PC-3 (cell line): ENCODE measurements at regions not wholly inside any gene's neighbourhood (a gene's known extent, or its start where the extent isn't known, plus 50 kb on each side); places are given as distances from the start of the nearest gene placed in this dataset.

Source experiments
- ATAC-seq: fragments of 200-7000 bp; cut with Tn5 transposase; 2 replicates; pipeline ENCODE4 v1.9.1; 2020; ENCODE audit warnings: mild to moderate bottlenecking, moderate library complexity
- BruUV-seq: library from RNA; stranded (reverse); fragments of 400-500 nt; replicated peaks from 2 replicates; lab custom pipeline; 2021; lab: Mats Ljungman, UMichigan
- CTCF ChIA-PET: fragments of 300-600 bp; sonication (Branson Sonifier 250); formaldehyde crosslinking; loops from one replicate; lab custom pipeline; 2022; ENCODE audit warnings: antibody characterized with exemption; lab: Charles Lee
- POLR2A ChIA-PET: fragments of 300-600 bp; sonication (Branson Sonifier 250); formaldehyde crosslinking; loops from one replicate; lab custom pipeline; 2022; ENCODE audit warnings: antibody characterized with exemption; ENCODE audit not compliant: unreplicated experiment; lab: Charles Lee
- DNase-seq: peaks from one replicate; pipeline ENCODE4 v3.0.0-alpha.2; 2015
- H2AFZ ChIP-seq: fragments of 300-600 bp; sonication (generic); 2 replicates; pipeline ENCODE4 v1.6.0; 2016; ENCODE audit warnings: antibody characterized with exemption, low read length
- H3F3A ChIP-seq: fragments of 300-600 bp; sonication (generic); one replicate; pipeline ENCODE4 v1.6.0; 2017; ENCODE audit warnings: antibody characterized with exemption, low read length, control low read depth, mild to moderate bottlenecking; ENCODE audit not compliant: unreplicated experiment
- H3K27ac ChIP-seq: fragments of 300-600 bp; sonication (generic); 2 replicates; pipeline ENCODE4 v1.5.1; 2016; ENCODE audit warnings: mild to moderate bottlenecking, low read length
- H3K27me3 ChIP-seq: fragments of 300-600 bp; sonication (generic); 2 replicates; pipeline ENCODE4 v1.6.1; 2016; ENCODE audit warnings: low read length, mixed read lengths
- H3K36me3 ChIP-seq: fragments of 300-600 bp; sonication (generic); 2 replicates; pipeline ENCODE4 v1.6.1; 2016; ENCODE audit warnings: low read depth, mixed run types, low read length, mixed read lengths
- H3K4me1 ChIP-seq: fragments of 300-600 bp; sonication (generic); 2 replicates; pipeline ENCODE4 v1.5.1; 2016; ENCODE audit warnings: low read length; ENCODE audit not compliant: insufficient read depth
- H3K4me2 ChIP-seq: fragments of 300-600 bp; sonication (generic); 2 replicates; pipeline ENCODE4 v1.6.0; 2016; ENCODE audit warnings: low read length
- H3K4me3 ChIP-seq: fragments of 300-600 bp; sonication (generic); 2 replicates; pipeline ENCODE4 v1.5.1; 2016; ENCODE audit warnings: mild to moderate bottlenecking, low read length, mixed read lengths
- H3K79me2 ChIP-seq: fragments of 300-600 bp; sonication (generic); 2 replicates; pipeline ENCODE4 v1.6.1; 2017; ENCODE audit warnings: low read length, mixed read lengths
- H3K9ac ChIP-seq: fragments of 300-600 bp; sonication (generic); 2 replicates; pipeline ENCODE4 v1.6.0; 2016; ENCODE audit warnings: mild to moderate bottlenecking, low read length
- H3K9me2 ChIP-seq: fragments of 300-600 bp; sonication (generic); replicated peaks from 2 replicates; pipeline ENCODE4 v1.6.1; 2016; ENCODE audit warnings: mixed run types, low read length, mixed read lengths
- H3K9me3 ChIP-seq: fragments of 300-600 bp; sonication (generic); 2 replicates; pipeline ENCODE4 v1.6.1; 2016; ENCODE audit warnings: low read length, mixed read lengths
- H4K20me1 ChIP-seq: fragments of 300-600 bp; sonication (generic); 2 replicates; pipeline ENCODE4 v1.6.1; 2016; ENCODE audit warnings: low read length, mixed read lengths
- CTCF ChIP-seq: fragments of 300-600 bp; sonication (generic); conservative IDR thresholded peaks from 2 replicates; pipeline ENCODE4 v1.5.1; 2017; ENCODE audit warnings: antibody characterized with exemption, low read depth, mild to moderate bottlenecking, low read length
- EZH2 ChIP-seq: fragments of 300-600 bp; sonication (generic); IDR thresholded peaks from one replicate; pipeline ENCODE4 v1.6.1; 2017; ENCODE audit warnings: antibody characterized with exemption, mild to moderate bottlenecking, low read length; ENCODE audit not compliant: unreplicated experiment
- EZH2phosphoT487 ChIP-seq: fragments of 300-600 bp; sonication (generic); IDR thresholded peaks from 2 replicates; pipeline ENCODE4 v1.6.1; 2018; ENCODE audit warnings: mild to moderate bottlenecking, antibody characterized with exemption, low read length, borderline replicate concordance
- intact Hi-C: fragments of 100-400 bp; cut with micrococcal nuclease; formaldehyde crosslinking; loops from 2 replicates; pipeline ENCODE4 v1.9.0; 2023

- CTCF ChIA-PET: no interaction called here
- no peaks in the 10 kb centered on the region for H3K36me3 ChIP-seq
- no TSS peak for BruUV-seq
- no peak overlapping the region for H2AFZ ChIP-seq
- H3K9me2 ChIP-seq: no peaks in the 10 kb centered on the region
- H4K20me1 ChIP-seq: no peaks in the 10 kb centered on the region
- H3K9me3 ChIP-seq: no peaks in the 10 kb centered on the region
- DNase-seq (no peak), ATAC-seq (no peak)
- TF ChIP-seq EZH2phosphoT487 (no peak), CTCF (no peak), EZH2 (no peak)
- no peaks in the 10 kb centered on the region for H3K4me1 ChIP-seq
- no peaks in the 10 kb centered on the region for H3K27me3 ChIP-seq
- intact Hi-C loops: no loop called here
- H3K4me3 ChIP-seq: no peak overlapping the region
- no peak overlapping the region for H3K9ac ChIP-seq
- no peaks in the 10 kb centered on the region for H3F3A ChIP-seq
- no peaks in the 10 kb centered on the region for H3K79me2 ChIP-seq
- POLR2A ChIA-PET: no interaction called here
- H3K27ac ChIP-seq: no peak overlapping the region
- no peak overlapping the region for H3K4me2 ChIP-seq
Measured at GRCh38 chr6:139904158-139904533, 529.7 kb upstream of the CITED2 start.

- Histone ChIP-seq H3K9me2 (no peaks in the 10 kb centered on the region), H3K27ac (no peak overlapping the region), H3K4me1 (no peaks in the 10 kb centered on the region), H3K9me3 (no peaks in the 10 kb centered on the region), H3K9ac (no peak overlapping the region), H4K20me1 (no peaks in the 10 kb centered on the region), H3K4me2 (no peak overlapping the region), H3F3A (no peaks in the 10 kb centered on the region), H3K4me3 (no peak overlapping the region), H3K27me3 (no peaks in the 10 kb centered on the region), H3K36me3 (no peaks in the 10 kb centered on the region), H3K79me2 (no peaks in the 10 kb centered on the region), H2AFZ (no peak overlapping the region)
- CTCF ChIA-PET: no interaction called here
- no TSS peak for BruUV-seq
- TF ChIP-seq CTCF: no peak
- TF ChIP-seq EZH2: no peak
- TF ChIP-seq EZH2phosphoT487: no peak
- ATAC-seq (no peak), DNase-seq (no peak)
- POLR2A ChIA-PET: no interaction called here
- intact Hi-C loops: no loop called here
Measured at GRCh38 chr6:139903411-139904157, 529.1 kb upstream of the CITED2 start.

GRCh38 chr6:139895205-139895793 lies 520.9 kb upstream of the CITED2 start:
- POLR2A ChIA-PET: no interaction called here
- no TSS peak for BruUV-seq

More at GRCh38 chr6:139895205-139895793, 520.9 kb upstream of the CITED2 start:
- Histone ChIP-seq H3K27ac (no peak overlapping the region), H3K4me1 (no peaks in the 10 kb centered on the region), H2AFZ (no peak overlapping the region), H3K79me2 (no peaks in the 10 kb centered on the region), H3F3A (no peaks in the 10 kb centered on the region), H3K4me3 (no peak overlapping the region), H4K20me1 (no peaks in the 10 kb centered on the region), H3K9me2 (no peaks in the 10 kb centered on the region), H3K9ac (no peak overlapping the region), H3K4me2 (no peak overlapping the region), H3K9me3 (no peaks in the 10 kb centered on the region), H3K36me3 (no peaks in the 10 kb centered on the region), H3K27me3 (no peaks in the 10 kb centered on the region)
- ATAC-seq: no peak
- TF ChIP-seq CTCF (peak; percentile 43), EZH2 (no peak)
- DNase-seq: peak; percentile 15
- CTCF ChIA-PET: no interaction called here
- intact Hi-C loops: loop anchor here (1.0 kb wide), 1 partner anchor 520 kb away; no protein-coding TSS in a partner anchor
